WTC11 (cell line): ENCODE measurements at regions not wholly inside any gene's neighbourhood (a gene's known extent, or its start where the extent isn't known, plus 50 kb on each side); places are given as distances from the start of the nearest gene placed in this dataset.

Experiments used
- ATAC-seq: fragments of 200-7000 bp; cut with Tn5 transposase; 2 replicates; pipeline ENCODE4 v1.10.0; 2021; ENCODE audit warnings: mild to moderate bottlenecking, moderate library complexity
- CTCF ChIA-PET: fragments of 300-600 bp; sonication (Branson Sonifier 250); formaldehyde crosslinking; loops from one replicate; lab custom pipeline; 2021; ENCODE audit warnings: antibody characterized with exemption; lab: Charles Lee
- POLR2A ChIA-PET: fragments of 350-600 bp; sonication (Branson Sonifier 250); formaldehyde crosslinking; loops from one replicate; lab custom pipeline; 2021; ENCODE audit warnings: antibody characterized with exemption; lab: Charles Lee
- DNase-seq: peaks from one replicate; pipeline ENCODE4 v3.0.0; 2021; ENCODE audit warnings: low spot score
- H3K27ac Mint-ChIP-seq: 2 replicates; pipeline ENCODE4 v1.8.0; 2021; ENCODE audit warnings: mixed read lengths
- H3K27me3 Mint-ChIP-seq: 2 replicates; pipeline ENCODE4 v1.8.0; 2021; ENCODE audit warnings: low read depth, mild to moderate bottlenecking, moderate library complexity, mixed read lengths
- H3K36me3 Mint-ChIP-seq: 2 replicates; pipeline ENCODE4 v1.8.0; 2021; ENCODE audit warnings: mixed read lengths
- H3K4me1 Mint-ChIP-seq: 2 replicates; pipeline ENCODE4 v1.8.0; 2022; ENCODE audit warnings: mixed read lengths
- H3K4me3 Mint-ChIP-seq: 2 replicates; pipeline ENCODE4 v1.8.0; 2021; ENCODE audit warnings: mild to moderate bottlenecking, moderate library complexity, mixed read lengths
- H3K9me3 Mint-ChIP-seq: 2 replicates; pipeline ENCODE4 v1.8.0; 2021; ENCODE audit warnings: mixed read lengths
- ARID4B ChIP-seq: sonication (generic); formaldehyde crosslinking; IDR thresholded peaks from 2 replicates; pipeline ENCODE4 v1.8.0; 2023; ENCODE audit warnings: missing genetic modification reagents, mild to moderate bottlenecking, borderline replicate concordance
- ATF2 ChIP-seq: sonication (generic); formaldehyde crosslinking; IDR thresholded peaks from 2 replicates; pipeline ENCODE4 v1.8.1; 2022; ENCODE audit warnings: low read depth, missing genetic modification reagents, borderline replicate concordance
- ELF4 ChIP-seq: sonication (generic); formaldehyde crosslinking; IDR thresholded peaks from 2 replicates; pipeline ENCODE4 v1.8.1; 2022; ENCODE audit warnings: low read depth, mild to moderate bottlenecking, moderate library complexity, missing genetic modification reagents
- FOXJ3 ChIP-seq: sonication (generic); formaldehyde crosslinking; IDR thresholded peaks from 2 replicates; pipeline ENCODE4 v1.9.0; 2021; ENCODE audit warnings: missing genetic modification reagents, mild to moderate bottlenecking, borderline replicate concordance
- FOXP1 ChIP-seq: sonication (generic); formaldehyde crosslinking; IDR thresholded peaks from 2 replicates; pipeline ENCODE4 v1.8.0; 2022; ENCODE audit warnings: missing genetic modification reagents, mild to moderate bottlenecking, moderate library complexity, borderline replicate concordance
- FOXP4 ChIP-seq: sonication (generic); formaldehyde crosslinking; IDR thresholded peaks from 2 replicates; pipeline ENCODE4 v1.8.0; 2022; ENCODE audit warnings: mild to moderate bottlenecking, missing genetic modification reagents
- GTF2I ChIP-seq: fragments of 250-450 bp; sonication (Bioruptor Pico); conservative IDR thresholded peaks from 2 replicates; pipeline ENCODE4 v1.4.0; 2021; ENCODE audit warnings: mild to moderate bottlenecking
- HMGXB4 ChIP-seq: sonication (generic); formaldehyde crosslinking; IDR thresholded peaks from 2 replicates; pipeline ENCODE4 v1.8.1; 2023; ENCODE audit warnings: mild to moderate bottlenecking, moderate library complexity, missing genetic modification reagents
- JUN ChIP-seq: sonication (generic); formaldehyde crosslinking; IDR thresholded peaks from 2 replicates; pipeline ENCODE4 v1.8.0; 2023; ENCODE audit warnings: mild to moderate bottlenecking, missing genetic modification reagents
- NFE2L1 ChIP-seq: sonication (generic); formaldehyde crosslinking; IDR thresholded peaks from 2 replicates; pipeline ENCODE4 v1.8.1; 2023; ENCODE audit warnings: missing genetic modification reagents
- NR3C1 ChIP-seq: sonication (generic); formaldehyde crosslinking; conservative IDR thresholded peaks from 2 replicates; pipeline ENCODE4 v1.8.1; 2023; ENCODE audit warnings: low read depth, mild to moderate bottlenecking, missing genetic modification reagents
- ZNF532 ChIP-seq: fragments of 250-450 bp; sonication (Bioruptor Pico); IDR thresholded peaks from 2 replicates; pipeline ENCODE4 v1.9.0; 2021; ENCODE audit warnings: mild to moderate bottlenecking, borderline replicate concordance

GRCh38 chr11:105381941-105382340 lies 227.9 kb upstream of the GRIA4 start:
- peaks cover 2% of the 10 kb centered on the region; the same call in 1 of the 2 replicates for H3K9me3 Mint-ChIP-seq
- TF ChIP-seq ATF2 (no peak), NFE2L1 (no peak), FOXJ3 (no peak), HMGXB4 (CRISPR knock-in tag) (no peak), FOXP1 (CRISPR knock-in tag) (no peak), GTF2I (CRISPR knock-in tag) (no peak), ELF4 (CRISPR knock-in tag) (no peak), FOXP4 (CRISPR knock-in tag) (no peak), NR3C1 (CRISPR knock-in tag) (no peak)
- no peaks in the 10 kb centered on the region for H3K27me3 Mint-ChIP-seq
- ATAC-seq: no peak
- H3K4me1 Mint-ChIP-seq: peaks cover 13% of the 10 kb centered on the region
- ChIA-PET POLR2A (interaction anchor here (0.6 kb wide), 1 partner anchor 840 kb away, joined by 3 read pairs; no protein-coding TSS in a partner anchor), CTCF (no interaction called here)
- H3K4me3 Mint-ChIP-seq: no peak overlapping the region
- no peak overlapping the region for H3K27ac Mint-ChIP-seq
- H3K36me3 Mint-ChIP-seq: no peaks in the 10 kb centered on the region
- DNase-seq: no peak

- CTCF ChIA-PET: no interaction called here
- no peak overlapping the region for H3K4me3 Mint-ChIP-seq
- H3K27ac Mint-ChIP-seq: no peak overlapping the region
These were observed 232.0 kb upstream of the GRIA4 start for GRCh38 chr11:105377870-105378269.

More at GRCh38 chr11:105377870-105378269, 232.0 kb upstream of the GRIA4 start:
- Mint-ChIP-seq H3K4me1 (peaks cover 13% of the 10 kb centered on the region), H3K9me3 (peaks cover 28% of the 10 kb centered on the region), H3K27me3 (peaks cover 4% of the 10 kb centered on the region; the same call in 1 of the 2 replicates), H3K36me3 (peaks cover 24% of the 10 kb centered on the region)
- ATAC-seq (no peak), DNase-seq (no peak)
- TF ChIP-seq JUN (CRISPR knock-in tag) (no peak), ARID4B (CRISPR knock-in tag) (no peak), FOXJ3 (no peak), ZNF532 (CRISPR knock-in tag) (no peak)
- POLR2A ChIA-PET: no interaction called here
